ENCODE measurements at regions not wholly inside any gene's neighbourhood (a gene's known extent, or its start where the extent isn't known, plus 50 kb on each side); places are given as distances from the start of the nearest gene placed in this dataset.

GRCh38 chr13:104847922-104848321, 1687.5 kb downstream of the EFNB2 start:
- Histone ChIP-seq H3K4me2 (ENCODE audit: low read length) (no peak overlapping the region), H2AFZ (ENCODE audit: low read length) (no peak overlapping the region), H3K27ac (ENCODE audit: low read depth, low read length, poor library complexity, severe bottlenecking) (no peak overlapping the region), H3K79me2 (ENCODE audit: insufficient read depth, low read depth, low read length) (no peaks in the 10 kb centered on the region), H3K4me1 (ENCODE audit: insufficient read depth, low read length, poor library complexity, severe bottlenecking) (no peaks in the 10 kb centered on the region), H3K9me3 (ENCODE audit: low read length) (no peaks in the 10 kb centered on the region), H4K20me1 (ENCODE audit: insufficient read depth, low read length) (no peaks in the 10 kb centered on the region), H3K4me3 (ENCODE audit: low read depth, low read length, poor library complexity, severe bottlenecking) (no peak overlapping the region), H3K36me3 (ENCODE audit: insufficient read depth, low read length) (no peaks in the 10 kb centered on the region), H3K9me2 (ENCODE audit: insufficient read depth, low read length) (no peaks in the 10 kb centered on the region)
- no peak for DNase-seq (ENCODE audit: low spot score)
- ChIA-PET CTCF (ENCODE audit: unreplicated experiment) (no interaction called here), POLR2A (no interaction called here)
- intact Hi-C loops (cut with micrococcal nuclease; ENCODE audit: unreplicated experiment), result no loop called here
- BruUV-seq (replicated peaks), result no TSS peak
- TF ChIP-seq EZH2phosphoT487 (IDR thresholded peaks at IDR 0.05; ENCODE audit: borderline replicate concordance, low read depth, low read length), result no peak
- TF ChIP-seq CTCF (conservative IDR thresholded peaks at IDR 0.05; ENCODE audit: low read length), result no peak

GRCh38 chr13:104843401-104843800, 1692.1 kb downstream of the EFNB2 start:
- H3K4me3 ChIP-seq (ENCODE audit: low read depth, low read length, poor library complexity, severe bottlenecking), result no peak overlapping the region
- no TSS peak for BruUV-seq (replicated peaks)

More at GRCh38 chr13:104843401-104843800, 1692.1 kb downstream of the EFNB2 start:
- H3K79me2 ChIP-seq (ENCODE audit: insufficient read depth, low read depth, low read length), result no peaks in the 10 kb centered on the region
- DNase-seq (ENCODE audit: low spot score), result no peak
- no peaks in the 10 kb centered on the region for H4K20me1 ChIP-seq (ENCODE audit: insufficient read depth, low read length)
- no peaks in the 10 kb centered on the region for H3K9me2 ChIP-seq (ENCODE audit: insufficient read depth, low read length)
- H2AFZ ChIP-seq (ENCODE audit: low read length), result no peak overlapping the region
- POLR2A ChIA-PET, result interaction anchor here (0.7 kb wide), 1 partner anchor 14 kb away, joined by 3 read pairs; no protein-coding TSS in a partner anchor
- no peaks in the 10 kb centered on the region for H3K36me3 ChIP-seq (ENCODE audit: insufficient read depth, low read length)
- H3K4me2 ChIP-seq (ENCODE audit: low read length), result no peak overlapping the region
- H3K4me1 ChIP-seq (ENCODE audit: insufficient read depth, low read length, poor library complexity, severe bottlenecking), result no peaks in the 10 kb centered on the region
- CTCF ChIA-PET (ENCODE audit: unreplicated experiment), result no interaction called here
- no peaks in the 10 kb centered on the region for H3K9me3 ChIP-seq (ENCODE audit: low read length)
- intact Hi-C loops (cut with micrococcal nuclease; ENCODE audit: unreplicated experiment), result no loop called here
- TF ChIP-seq CTCF (conservative IDR thresholded peaks at IDR 0.05; ENCODE audit: low read length) (no peak), EZH2phosphoT487 (IDR thresholded peaks at IDR 0.05; ENCODE audit: borderline replicate concordance, low read depth, low read length) (no peak)
- no peak overlapping the region for H3K27ac ChIP-seq (ENCODE audit: low read depth, low read length, poor library complexity, severe bottlenecking)

Measured in OCI-LY7 (cell line).